ENCODE measurements at regions not wholly inside any gene's neighbourhood (a gene's known extent, or its start where the extent isn't known, plus 50 kb on each side); places are given as distances from the start of the nearest gene placed in this dataset.

GRCh38 chr19:28486473-28486872, 726.5 kb downstream of the UQCRFS1 start:
- no peak for DNase-seq (ENCODE audit: low read depth)

GRCh38 chr19:28485292-28485691, 727.7 kb downstream of the UQCRFS1 start:
- DNase-seq (ENCODE audit: low read depth), result no peak

GRCh38 chr19:28483197-28483596, 729.8 kb downstream of the UQCRFS1 start:
- no peak for DNase-seq (ENCODE audit: low read depth)

GRCh38 chr19:28482221-28482620, 730.7 kb downstream of the UQCRFS1 start:
- DNase-seq (ENCODE audit: low read depth), result no peak

- DNase-seq (ENCODE audit: low read depth), result no peak
Observed at GRCh38 chr19:28481674-28482073, 731.3 kb downstream of the UQCRFS1 start.

GRCh38 chr19:28475525-28475924, 737.4 kb downstream of the UQCRFS1 start:
- DNase-seq (ENCODE audit: low read depth), result no peak

GRCh38 chr19:28472843-28473242, 740.1 kb downstream of the UQCRFS1 start:
- no peak for DNase-seq (ENCODE audit: low read depth)

- DNase-seq (ENCODE audit: low read depth), result no peak
Observed at GRCh38 chr19:28471731-28472510, 741.0 kb downstream of the UQCRFS1 start.

GRCh38 chr19:28469544-28469943, 743.4 kb downstream of the UQCRFS1 start:
- no peak for DNase-seq (ENCODE audit: low read depth)

- DNase-seq (ENCODE audit: low read depth), result no peak
Observed at GRCh38 chr19:28468701-28469459, 744.1 kb downstream of the UQCRFS1 start.

- DNase-seq (ENCODE audit: low read depth), result peak; percentile 4
Observed at GRCh38 chr19:28466107-28467045, 746.6 kb downstream of the UQCRFS1 start.

GRCh38 chr19:28465371-28466086, 747.4 kb downstream of the UQCRFS1 start:
- no peak for DNase-seq (ENCODE audit: low read depth)

- DNase-seq (ENCODE audit: low read depth), result no peak
Observed at GRCh38 chr19:28463493-28464053, 749.4 kb downstream of the UQCRFS1 start.

GRCh38 chr19:28457620-28458019, 755.3 kb downstream of the UQCRFS1 start:
- no peak for DNase-seq (ENCODE audit: low read depth)

- DNase-seq (ENCODE audit: low read depth), result no peak
Observed at GRCh38 chr19:28456708-28457320, 756.1 kb downstream of the UQCRFS1 start.

- no peak for DNase-seq (ENCODE audit: low read depth)
Observed at GRCh38 chr19:28456252-28456651, 756.7 kb downstream of the UQCRFS1 start.

- no peak for DNase-seq (ENCODE audit: low read depth)
Observed at GRCh38 chr19:28454083-28454482, 758.9 kb downstream of the UQCRFS1 start.

GRCh38 chr19:28453420-28453819, 759.5 kb downstream of the UQCRFS1 start:
- no peak for DNase-seq (ENCODE audit: low read depth)

- no peak for DNase-seq (ENCODE audit: low read depth)
Observed at GRCh38 chr19:28449803-28450202, 763.1 kb downstream of the UQCRFS1 start.

GRCh38 chr19:28446511-28446910, 766.4 kb downstream of the UQCRFS1 start:
- DNase-seq (ENCODE audit: low read depth), result no peak

- no peak for DNase-seq (ENCODE audit: low read depth)
Observed at GRCh38 chr19:28445826-28446225, 767.1 kb downstream of the UQCRFS1 start.

Measured in fibroblast of gingiva (primary cell).